ENCODE measurements at regions not wholly inside any gene's neighbourhood (a gene's known extent, or its start where the extent isn't known, plus 50 kb on each side); places are given as distances from the start of the nearest gene placed in this dataset.

GRCh38 chr2:221334481-221335218 is 237.5 kb downstream of the EPHA4 start:
- TF ChIP-seq MTA1 (IDR thresholded peaks at IDR 0.05; ENCODE audit: borderline replicate concordance) (no peak), ELK1 (CRISPR knock-in tag; IDR thresholded peaks at IDR 0.05) (no peak), ZNF274 (IDR thresholded peaks at IDR 0.05; ENCODE audit: borderline replicate concordance, low read depth, low read length) (no peak), ZC3H4 (CRISPR knock-in tag; IDR thresholded peaks at IDR 0.05; ENCODE audit: borderline replicate concordance) (no peak), BRCA1 (IDR thresholded peaks at IDR 0.05) (no peak), BRCA1 (CRISPR knock-in tag; IDR thresholded peaks at IDR 0.05) (no peak), CEBPB (tag; IDR thresholded peaks at IDR 0.05) (no peak), E2F1 (CRISPR knock-in tag; IDR thresholded peaks at IDR 0.05) (no peak), TARDBP (IDR thresholded peaks at IDR 0.05) (no peak), NCOR1 (IDR thresholded peaks at IDR 0.05) (no peak)

Data from K562 (cell line).